ENCODE measurements at regions not wholly inside any gene's neighbourhood (a gene's known extent, or its start where the extent isn't known, plus 50 kb on each side); places are given as distances from the start of the nearest gene placed in this dataset.

DNA sequence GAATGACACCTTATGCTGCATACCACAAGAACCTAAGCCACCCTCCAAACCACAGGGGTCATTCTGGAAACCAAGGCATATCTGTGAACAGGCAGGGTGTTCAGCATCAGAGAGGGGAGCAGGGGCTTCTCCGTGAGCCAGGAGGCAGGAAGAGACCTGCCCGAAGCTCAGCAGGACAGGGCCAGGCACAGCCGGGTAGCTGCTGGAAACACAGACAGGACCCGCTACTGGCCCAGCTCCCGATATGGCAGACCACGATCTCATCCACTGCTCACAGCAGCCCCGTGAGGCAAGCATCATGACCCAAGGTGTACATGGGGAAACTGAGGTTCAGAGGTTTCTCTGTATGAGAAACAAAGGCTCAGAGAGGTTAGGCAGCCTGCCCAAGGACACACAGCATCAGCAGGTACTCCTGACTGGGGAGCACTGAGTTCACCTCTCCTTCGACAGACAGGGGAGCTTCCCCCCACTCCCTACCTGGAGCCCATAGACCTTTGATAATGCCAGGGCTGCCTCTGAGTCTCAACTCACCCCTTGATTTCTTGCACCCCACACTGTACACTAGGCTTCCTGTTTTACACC, 317.7 kb downstream of the MATN1 start:
- H3F3A ChIP-seq (ENCODE audit: low read depth): no peaks in the 10 kb centered on the region
- H3K79me2 ChIP-seq (ENCODE audit: insufficient read depth, low read length): no peaks in the 10 kb centered on the region
- no peaks in the 10 kb centered on the region for H3K27me3 ChIP-seq (ENCODE audit: insufficient read depth, low read length, poor library complexity, severe bottlenecking)
- H3K4me1 ChIP-seq (ENCODE audit: insufficient read depth, low read length, poor library complexity, severe bottlenecking): no peaks in the 10 kb centered on the region
- no peak overlapping the region for H3K9ac ChIP-seq (ENCODE audit: low read depth, low read length, poor library complexity, severe bottlenecking)
- no peaks in the 10 kb centered on the region for H3K9me2 ChIP-seq (replicated peaks; ENCODE audit: low read depth, low read length)
- H3K4me2 ChIP-seq (ENCODE audit: low read depth, low read length, poor library complexity, severe bottlenecking): no peak overlapping the region
- H2AFZ ChIP-seq (ENCODE audit: low read length): no peak overlapping the region
- TF ChIP-seq EZH2phosphoT487 (IDR thresholded peaks at IDR 0.05; ENCODE audit: borderline replicate concordance): no peak
- TF ChIP-seq, protein P1, sequence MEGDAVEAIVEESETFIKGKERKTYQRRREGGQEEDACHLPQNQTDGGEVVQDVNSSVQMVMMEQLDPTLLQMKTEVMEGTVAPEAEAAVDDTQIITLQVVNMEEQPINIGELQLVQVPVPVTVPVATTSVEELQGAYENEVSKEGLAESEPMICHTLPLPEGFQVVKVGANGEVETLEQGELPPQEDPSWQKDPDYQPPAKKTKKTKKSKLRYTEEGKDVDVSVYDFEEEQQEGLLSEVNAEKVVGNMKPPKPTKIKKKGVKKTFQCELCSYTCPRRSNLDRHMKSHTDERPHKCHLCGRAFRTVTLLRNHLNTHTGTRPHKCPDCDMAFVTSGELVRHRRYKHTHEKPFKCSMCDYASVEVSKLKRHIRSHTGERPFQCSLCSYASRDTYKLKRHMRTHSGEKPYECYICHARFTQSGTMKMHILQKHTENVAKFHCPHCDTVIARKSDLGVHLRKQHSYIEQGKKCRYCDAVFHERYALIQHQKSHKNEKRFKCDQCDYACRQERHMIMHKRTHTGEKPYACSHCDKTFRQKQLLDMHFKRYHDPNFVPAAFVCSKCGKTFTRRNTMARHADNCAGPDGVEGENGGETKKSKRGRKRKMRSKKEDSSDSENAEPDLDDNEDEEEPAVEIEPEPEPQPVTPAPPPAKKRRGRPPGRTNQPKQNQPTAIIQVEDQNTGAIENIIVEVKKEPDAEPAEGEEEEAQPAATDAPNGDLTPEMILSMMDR (conservative IDR thresholded peaks at IDR 0.05; ENCODE audit: low read length): no peak
- H3K36me3 ChIP-seq (ENCODE audit: insufficient read depth, low read length): no peaks in the 10 kb centered on the region
- no peaks in the 10 kb centered on the region for H3K9me3 ChIP-seq (ENCODE audit: insufficient read depth, low read depth, low read length)
- H4K20me1 ChIP-seq (ENCODE audit: insufficient read depth, low read length, poor library complexity, severe bottlenecking): no peaks in the 10 kb centered on the region
- no peak overlapping the region for H3K4me3 ChIP-seq (ENCODE audit: low read length, poor library complexity, severe bottlenecking)

DNA sequence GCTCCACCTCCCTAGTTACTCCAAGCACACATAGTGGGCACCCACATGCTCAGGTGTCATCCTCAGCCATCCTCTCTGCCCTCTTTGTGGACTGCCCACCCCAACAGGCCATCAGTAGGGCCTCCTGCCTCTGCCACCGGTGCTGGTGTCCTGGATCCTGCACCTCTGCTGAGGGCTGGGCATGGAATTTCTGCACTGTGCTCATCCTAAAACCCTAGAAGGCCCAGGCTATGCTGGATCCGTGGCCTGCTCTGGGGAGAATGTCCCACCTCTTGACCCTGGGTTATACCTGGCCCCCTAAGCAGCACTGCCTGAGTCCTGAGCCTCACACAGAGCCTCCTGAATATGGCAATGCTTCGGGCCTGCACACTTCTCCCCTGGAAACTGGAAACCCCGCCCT, 318.3 kb downstream of the MATN1 start:
- Histone ChIP-seq H3K4me3 (ENCODE audit: low read length, poor library complexity, severe bottlenecking) (no peak overlapping the region), H4K20me1 (ENCODE audit: insufficient read depth, low read length, poor library complexity, severe bottlenecking) (no peaks in the 10 kb centered on the region), H3K4me1 (ENCODE audit: insufficient read depth, low read length, poor library complexity, severe bottlenecking) (no peaks in the 10 kb centered on the region), H3K9me2 (replicated peaks; ENCODE audit: low read depth, low read length) (no peaks in the 10 kb centered on the region), H2AFZ (ENCODE audit: low read length) (no peak overlapping the region), H3K9me3 (ENCODE audit: insufficient read depth, low read depth, low read length) (no peaks in the 10 kb centered on the region), H3K9ac (ENCODE audit: low read depth, low read length, poor library complexity, severe bottlenecking) (no peak overlapping the region), H3F3A (ENCODE audit: low read depth) (no peaks in the 10 kb centered on the region), H3K79me2 (ENCODE audit: insufficient read depth, low read length) (no peaks in the 10 kb centered on the region), H3K27me3 (ENCODE audit: insufficient read depth, low read length, poor library complexity, severe bottlenecking) (no peaks in the 10 kb centered on the region), H3K36me3 (ENCODE audit: insufficient read depth, low read length) (no peaks in the 10 kb centered on the region), H3K4me2 (ENCODE audit: low read depth, low read length, poor library complexity, severe bottlenecking) (no peak overlapping the region)
- TF ChIP-seq, protein P1 (conservative IDR thresholded peaks at IDR 0.05; ENCODE audit: low read length): no peak

DNA sequence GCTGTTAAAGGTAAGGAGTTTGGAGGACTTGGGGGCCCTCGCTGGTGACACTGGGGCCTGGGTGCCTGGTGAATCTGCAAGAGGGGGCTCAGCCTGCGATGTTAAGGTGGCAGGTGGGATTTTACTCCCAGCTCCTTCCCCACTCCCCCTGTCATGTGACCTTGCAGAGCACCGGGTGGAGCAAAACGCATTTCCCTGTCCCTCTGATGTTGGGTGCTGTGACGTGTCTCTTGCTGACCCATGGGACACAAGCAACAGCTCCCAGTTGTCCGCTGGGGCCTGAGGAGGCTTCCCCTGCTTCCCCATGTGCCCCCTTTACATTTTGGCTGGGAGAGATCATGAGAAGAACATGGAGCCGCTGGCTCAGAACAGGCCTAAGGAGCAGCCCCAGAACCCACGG, 319.0 kb downstream of the MATN1 start:
- H3F3A ChIP-seq (ENCODE audit: low read depth): no peaks in the 10 kb centered on the region
- no peaks in the 10 kb centered on the region for H3K27me3 ChIP-seq (ENCODE audit: insufficient read depth, low read length, poor library complexity, severe bottlenecking)
- H2AFZ ChIP-seq (ENCODE audit: low read length): no peak overlapping the region
- no peaks in the 10 kb centered on the region for H3K36me3 ChIP-seq (ENCODE audit: insufficient read depth, low read length)
- no peaks in the 10 kb centered on the region for H3K79me2 ChIP-seq (ENCODE audit: insufficient read depth, low read length)
- no peaks in the 10 kb centered on the region for H4K20me1 ChIP-seq (ENCODE audit: insufficient read depth, low read length, poor library complexity, severe bottlenecking)
- TF ChIP-seq, protein P1 (conservative IDR thresholded peaks at IDR 0.05; ENCODE audit: low read length): no peak
- TF ChIP-seq EZH2phosphoT487 (IDR thresholded peaks at IDR 0.05; ENCODE audit: borderline replicate concordance): no peak
- no peaks in the 10 kb centered on the region for H3K9me2 ChIP-seq (replicated peaks; ENCODE audit: low read depth, low read length)
- H3K9me3 ChIP-seq (ENCODE audit: insufficient read depth, low read depth, low read length): no peaks in the 10 kb centered on the region
- no peak overlapping the region for H3K4me3 ChIP-seq (ENCODE audit: low read length, poor library complexity, severe bottlenecking)
- no peaks in the 10 kb centered on the region for H3K4me1 ChIP-seq (ENCODE audit: insufficient read depth, low read length, poor library complexity, severe bottlenecking)
- no peak overlapping the region for H3K9ac ChIP-seq (ENCODE audit: low read depth, low read length, poor library complexity, severe bottlenecking)
- no peak overlapping the region for H3K4me2 ChIP-seq (ENCODE audit: low read depth, low read length, poor library complexity, severe bottlenecking)
